IMR-90 (cell line): ENCODE measurements at regions not wholly inside any gene's neighbourhood (a gene's known extent, or its start where the extent isn't known, plus 50 kb on each side); places are given as distances from the start of the nearest gene placed in this dataset.

Source experiments
- ATAC-seq: fragments of 200-7000 bp; cut with Tn5 transposase; 2 replicates; pipeline ENCODE4 v1.9.1; 2020; ENCODE audit warnings: low read depth, mild to moderate bottlenecking, moderate library complexity
- BruUV-seq: library from RNA; stranded (reverse); fragments of 400-500 nt; replicated peaks from 2 replicates; lab custom pipeline; 2021; lab: Mats Ljungman, UMichigan
- CTCF ChIA-PET: fragments of 300-600 bp; formaldehyde crosslinking; extraction: SDS; loops from one replicate; lab custom pipeline; 2021; ENCODE audit warnings: antibody characterized with exemption; lab: Yijun Ruan, JAX
- POLR2A ChIA-PET: fragments of 300-600 bp; sonication (Branson Sonifier 250); formaldehyde crosslinking; loops from one replicate; lab custom pipeline; 2022; ENCODE audit warnings: antibody characterized with exemption; ENCODE audit not compliant: unreplicated experiment; lab: Charles Lee
- DNase-seq: peaks from one replicate; pipeline ENCODE4 v3.0.0; 2013
- H2AFZ ChIP-seq: replicated peaks from 2 replicates; pipeline ENCODE3; 2013; ENCODE audit warnings: low read length, mild to moderate bottlenecking; ENCODE audit not compliant: poor library complexity
- H2AK5ac ChIP-seq: 2 replicates; pipeline ENCODE4 v1.6.1; 2013; ENCODE audit warnings: low read depth, low read length, inconsistent platforms
- H2AK9ac ChIP-seq: replicated peaks from 2 replicates; pipeline ENCODE3; 2013; ENCODE audit warnings: mild to moderate bottlenecking, low read depth, low read length, moderate library complexity; ENCODE audit not compliant: poor library complexity
- H2BK120ac ChIP-seq: 2 replicates; pipeline ENCODE4 v1.6.1; 2013; ENCODE audit warnings: low read depth, low read length, inconsistent platforms
- H2BK15ac ChIP-seq: 3 replicates; pipeline ENCODE4 v1.6.1; 2013; ENCODE audit warnings: low read depth, low read length, inconsistent platforms
- H2BK20ac ChIP-seq: 2 replicates; pipeline ENCODE4 v1.6.1; 2013; ENCODE audit warnings: low read depth, mild to moderate bottlenecking, inconsistent platforms, low read length, moderate library complexity
- H2BK5ac ChIP-seq: 2 replicates; pipeline ENCODE4 v1.6.1; 2013; ENCODE audit warnings: mild to moderate bottlenecking, low read depth, low read length, inconsistent platforms; ENCODE audit not compliant: poor library complexity, severe bottlenecking
- H3K14ac ChIP-seq: replicated peaks from 2 replicates; pipeline ENCODE4 v1.6.1; 2013; ENCODE audit warnings: low read depth, low read length, inconsistent platforms
- H3K18ac ChIP-seq: 2 replicates; pipeline ENCODE4 v1.6.1; 2013; ENCODE audit warnings: low read depth, low read length, control low read depth
- H3K23ac ChIP-seq: 2 replicates; pipeline ENCODE4 v1.6.1; 2013; ENCODE audit warnings: low read depth, low read length, inconsistent platforms
- H3K27ac ChIP-seq: 2 replicates; pipeline ENCODE4 v1.5.1; 2013; ENCODE audit warnings: mild to moderate bottlenecking, control low read depth, low read length; ENCODE audit not compliant: insufficient read depth
- H3K27me3 ChIP-seq: 2 replicates; pipeline ENCODE4 v1.6.1; 2013; ENCODE audit warnings: low read length; ENCODE audit not compliant: control insufficient read depth, insufficient read depth
- H3K36me3 ChIP-seq: 2 replicates; pipeline ENCODE4 v1.6.1; 2013; ENCODE audit warnings: low read length, mixed read lengths; ENCODE audit not compliant: control insufficient read depth, insufficient read depth
- H3K4ac ChIP-seq: 2 replicates; pipeline ENCODE4 v1.6.1; 2013; ENCODE audit warnings: low read depth, low read length, inconsistent platforms
- H3K4me1 ChIP-seq: 2 replicates; pipeline ENCODE4 v1.6.1; 2013; ENCODE audit warnings: low read length, mixed read lengths; ENCODE audit not compliant: control insufficient read depth, insufficient read depth
- H3K4me2 ChIP-seq: 2 replicates; pipeline ENCODE4 v1.6.1; 2013; ENCODE audit warnings: low read depth, mild to moderate bottlenecking, control low read depth, low read length, moderate library complexity
- H3K4me3 ChIP-seq: 2 replicates; pipeline ENCODE4 v1.5.1; 2013; ENCODE audit warnings: low read depth, mild to moderate bottlenecking, control low read depth, low read length, moderate library complexity; ENCODE audit not compliant: insufficient read depth
- H3K56ac ChIP-seq: 2 replicates; pipeline ENCODE4 v1.6.1; 2013; ENCODE audit warnings: low read length, inconsistent platforms; ENCODE audit not compliant: insufficient read depth; ENCODE audit errors: extremely low read depth
- H3K79me1 ChIP-seq, 2 experiments: 2 replicates each; pipeline ENCODE4 v1.6.1; 2013; ENCODE audit warnings: low read length in 2 of 2, inconsistent platforms in 1 of 2, low read depth in 1 of 2
- H3K9ac ChIP-seq: 2 replicates; pipeline ENCODE4 v1.6.1; 2013; ENCODE audit warnings: low read depth, low read length, control low read depth
- H3K9me1 ChIP-seq: 2 replicates; pipeline ENCODE4 v1.6.1; 2013; ENCODE audit warnings: low read length, inconsistent platforms; ENCODE audit not compliant: insufficient read depth
- H3K9me3 ChIP-seq: 2 replicates; pipeline ENCODE4 v1.6.1; 2013; ENCODE audit warnings: low read length; ENCODE audit not compliant: control insufficient read depth, insufficient read depth
- H4K20me1 ChIP-seq: 2 replicates; pipeline ENCODE4 v1.6.1; 2013; ENCODE audit warnings: low read length, inconsistent platforms; ENCODE audit not compliant: insufficient read depth
- H4K5ac ChIP-seq: 2 replicates; pipeline ENCODE4 v1.6.1; 2013; ENCODE audit warnings: mild to moderate bottlenecking, low read depth, low read length, control low read depth
- H4K8ac ChIP-seq, 2 experiments: 2 replicates each; pipeline ENCODE4 v1.6.1; 2013; ENCODE audit warnings: low read depth in 2 of 2, low read length in 2 of 2, control low read depth in 1 of 2, inconsistent platforms in 1 of 2
- H4K91ac ChIP-seq: 2 replicates; pipeline ENCODE4 v1.6.1; 2013; ENCODE audit warnings: low read depth, low read length, inconsistent platforms; ENCODE audit not compliant: insufficient read depth
- FOS ChIP-seq: fragments of 150-350 bp; IDR thresholded peaks from 2 replicates; pipeline ENCODE4 v1.6.1; 2016; ENCODE audit warnings: low read depth, low read length
- WGBS, 2 experiments: methylation state at CpG; one replicate each; pipeline versions ENCODE4 v1.1.5 to v1.1.7; 2013; ENCODE audit warnings: missing lambda C conversion rate in 2 of 2; ENCODE audit not compliant: insufficient read length in 1 of 2; ENCODE audit errors: extremely low coverage in 2 of 2; 5-methylcytosine and 5-hydroxymethylcytosine counted together
- dilution Hi-C: fragments of 300-500 bp; cut with HindIII; formaldehyde crosslinking; loops from one replicate; pipeline ENCODE4 v1.14.3; 2018; ENCODE audit warnings: low sequenced_read_pairs; ENCODE audit not compliant: unreplicated experiment
- in situ Hi-C: fragments of 300-500 bp; cut with MboI; formaldehyde crosslinking; loops from 3 replicates; pipeline ENCODE4 v1.14.3; 2019; ENCODE audit warnings: low sequenced_read_pairs, inconsistent platforms, mixed read lengths
- intact Hi-C: fragments of 100-400 bp; cut with micrococcal nuclease; formaldehyde crosslinking; loops from 2 replicates; pipeline ENCODE4 v1.10.0; 2022

GRCh38 chr2:8416849-8417832 is 264.7 kb upstream of the ID2 start:
- Histone ChIP-seq H3K18ac (peak overlapping the region; percentile 82), H2AFZ (peak overlapping the region; percentile 52), H3K4ac (peak overlapping the region; percentile 68; the same call in 1 of the 2 replicates), H2AK5ac (peak overlapping the region; percentile 72; the same call in 1 of the 2 replicates), H2BK20ac (peak overlapping the region; percentile 92), H4K91ac (peak overlapping the region; percentile 83), H3K14ac (peak overlapping the region; percentile 77; the same call in 1 of the 2 replicates), H3K27me3 (no peaks in the 10 kb centered on the region; the same call in 1 of the 2 replicates), H3K9ac (no peak overlapping the region), H2BK5ac (peak overlapping the region; percentile 69), H4K8ac (peak overlapping the region; percentile 47 to 62; a peak in 3 of 4 replicates), H4K5ac (peak overlapping the region; percentile 77; the same call in 1 of the 2 replicates), H3K56ac (no peak overlapping the region), H2AK9ac (peak overlapping the region; percentile 8), H3K9me1 (peaks cover 8% of the 10 kb centered on the region; the same call in 1 of the 2 replicates), H2BK120ac (peak overlapping the region; percentile 57), H3K79me1 (no peaks in the 10 kb centered on the region), H3K23ac (no peak overlapping the region), H3K27ac (peak overlapping the region; percentile 19; the same call in 1 of the 2 replicates), H3K4me1 (peaks cover 16% of the 10 kb centered on the region), H3K4me2 (peak overlapping the region; percentile 10; the same call in 1 of the 2 replicates), H4K20me1 (no peaks in the 10 kb centered on the region), H3K36me3 (no peaks in the 10 kb centered on the region), H2BK15ac (peak overlapping the region; percentile 53; the same call in 1 of the 3 replicates), H3K4me3 (no peak overlapping the region), H3K9me3 (no peaks in the 10 kb centered on the region)
- intact Hi-C loops, result no loop called here
- DNase-seq (peak; percentile 56), ATAC-seq (peak; percentile 42)
- POLR2A ChIA-PET, result no interaction called here
- in situ Hi-C loops, result no loop called here
- no CpG with 5 or more reads among the region's 10 CpGs for WGBS, 2 experiments
- CTCF ChIA-PET, result interaction anchor here (0.9 kb wide), 1 partner anchor 12 kb away, joined by 3 read pairs; no protein-coding TSS in a partner anchor
- BruUV-seq, result no TSS peak
- dilution Hi-C loops, result no loop called here
- no peak for TF ChIP-seq FOS
